Activated naive CD4-positive, alpha-beta T cell treated with anti-CD3 and anti-CD28 coated beads, Interleukin-2, amount 10 ng/mL, durations not matched to agents 7 days and 5 days (primary cell): ENCODE measurements at regions not wholly inside any gene's neighbourhood (a gene's known extent, or its start where the extent isn't known, plus 50 kb on each side); places are given as distances from the start of the nearest gene placed in this dataset.

Experiments used
- CTCF ChIA-PET: fragments of 350-600 bp; sonication (Branson Sonifier 250); formaldehyde crosslinking; loops from one replicate; lab custom pipeline; 2021; ENCODE audit warnings: antibody characterized with exemption; lab: Charles Lee
- DNase-seq: peaks from one replicate; pipeline ENCODE4 v3.0.0-alpha.2; 2020
- H3K27ac Mint-ChIP-seq: one replicate; pipeline ENCODE4 v1.8.0; 2021; ENCODE audit warnings: mild to moderate bottlenecking, moderate library complexity, mixed read lengths
- H3K27me3 Mint-ChIP-seq: one replicate; pipeline ENCODE4 v1.8.0; 2021; ENCODE audit warnings: mild to moderate bottlenecking, mixed read lengths
- H3K36me3 Mint-ChIP-seq: one replicate; pipeline ENCODE4 v1.8.0; 2021; ENCODE audit warnings: mixed read lengths
- H3K4me1 Mint-ChIP-seq: one replicate; pipeline ENCODE4 v1.8.0; 2021; ENCODE audit warnings: mixed read lengths
- H3K4me3 Mint-ChIP-seq: one replicate; pipeline ENCODE4 v1.8.0; 2021; ENCODE audit warnings: mild to moderate bottlenecking, moderate library complexity, mixed read lengths
- H3K9me3 Mint-ChIP-seq: one replicate; pipeline ENCODE4 v1.8.0; 2021; ENCODE audit warnings: mixed read lengths

- CTCF ChIA-PET, result no interaction called here
- Mint-ChIP-seq H3K27ac (no peak overlapping the region), H3K4me3 (no peak overlapping the region), H3K9me3 (peaks cover 2% of the 10 kb centered on the region), H3K27me3 (no peaks in the 10 kb centered on the region), H3K36me3 (no peaks in the 10 kb centered on the region), H3K4me1 (no peaks in the 10 kb centered on the region)
- no peak for DNase-seq
Measured at GRCh38 chr13:75132701-75133695, 349.0 kb downstream of the TBC1D4 start.

- no peak overlapping the region for H3K27ac Mint-ChIP-seq
- H3K36me3 Mint-ChIP-seq, result no peaks in the 10 kb centered on the region
- H3K4me1 Mint-ChIP-seq, result no peaks in the 10 kb centered on the region
- no peak overlapping the region for H3K4me3 Mint-ChIP-seq
- no peak for DNase-seq
- no peaks in the 10 kb centered on the region for H3K27me3 Mint-ChIP-seq
- H3K9me3 Mint-ChIP-seq, result no peaks in the 10 kb centered on the region
- CTCF ChIA-PET, result no interaction called here
Measured at GRCh38 chr13:75129331-75129730, 352.6 kb downstream of the TBC1D4 start.

DNA sequence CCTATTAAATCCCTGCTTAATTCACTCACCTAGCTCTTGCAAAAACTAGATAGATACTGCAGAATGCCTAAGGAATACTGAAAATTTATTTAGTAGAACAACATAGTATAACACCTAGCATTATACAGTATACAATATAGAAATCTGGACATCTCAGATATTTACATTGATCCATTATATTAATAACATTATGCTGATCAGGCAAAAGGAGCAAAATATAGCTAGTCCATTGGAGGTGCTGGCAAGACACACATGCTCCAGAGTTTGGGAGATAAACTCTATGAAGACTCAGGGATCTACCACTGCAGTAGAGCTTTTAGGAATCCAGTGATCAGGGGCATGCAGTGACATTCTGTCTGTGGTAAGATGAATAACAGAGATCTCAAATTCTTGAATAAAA lies 357.6 kb downstream of the TBC1D4 start:
- no peaks in the 10 kb centered on the region for H3K9me3 Mint-ChIP-seq
- H3K36me3 Mint-ChIP-seq, result no peaks in the 10 kb centered on the region
- H3K27ac Mint-ChIP-seq, result no peak overlapping the region
- no peaks in the 10 kb centered on the region for H3K27me3 Mint-ChIP-seq
- CTCF ChIA-PET, result no interaction called here
- no peak overlapping the region for H3K4me3 Mint-ChIP-seq
- no peaks in the 10 kb centered on the region for H3K4me1 Mint-ChIP-seq
- DNase-seq, result no peak

DNA sequence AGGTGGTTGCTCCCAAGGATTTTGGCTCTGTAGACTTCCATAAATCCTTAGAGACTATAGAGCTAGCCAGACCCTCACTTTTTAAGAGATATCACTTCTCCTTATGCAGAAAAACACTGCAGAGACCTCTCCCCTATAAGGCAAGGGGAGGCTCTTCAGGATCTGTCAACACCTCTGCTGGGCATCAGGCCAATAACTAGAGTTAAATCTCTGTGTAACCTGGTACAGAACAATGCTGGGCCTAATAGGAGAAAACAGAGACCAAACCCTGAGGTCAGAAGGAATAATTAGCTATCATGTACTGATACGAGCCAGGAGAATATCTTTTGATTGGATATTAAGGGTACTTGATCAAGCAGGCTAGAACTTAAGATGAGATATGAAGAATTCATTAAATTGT lies 358.5 kb downstream of the TBC1D4 start:
- H3K36me3 Mint-ChIP-seq, result no peaks in the 10 kb centered on the region
- CTCF ChIA-PET, result no interaction called here
- H3K9me3 Mint-ChIP-seq, result no peaks in the 10 kb centered on the region
- H3K4me1 Mint-ChIP-seq, result no peaks in the 10 kb centered on the region
- no peak overlapping the region for H3K4me3 Mint-ChIP-seq
- DNase-seq, result no peak
- no peak overlapping the region for H3K27ac Mint-ChIP-seq
- H3K27me3 Mint-ChIP-seq, result no peaks in the 10 kb centered on the region

GRCh38 chr13:75120085-75120484 lies 361.9 kb downstream of the TBC1D4 start:
- Mint-ChIP-seq H3K9me3 (no peaks in the 10 kb centered on the region), H3K4me3 (no peak overlapping the region), H3K36me3 (no peaks in the 10 kb centered on the region), H3K27ac (no peak overlapping the region), H3K27me3 (no peaks in the 10 kb centered on the region), H3K4me1 (no peaks in the 10 kb centered on the region)
- CTCF ChIA-PET, result no interaction called here
- no peak for DNase-seq

DNA sequence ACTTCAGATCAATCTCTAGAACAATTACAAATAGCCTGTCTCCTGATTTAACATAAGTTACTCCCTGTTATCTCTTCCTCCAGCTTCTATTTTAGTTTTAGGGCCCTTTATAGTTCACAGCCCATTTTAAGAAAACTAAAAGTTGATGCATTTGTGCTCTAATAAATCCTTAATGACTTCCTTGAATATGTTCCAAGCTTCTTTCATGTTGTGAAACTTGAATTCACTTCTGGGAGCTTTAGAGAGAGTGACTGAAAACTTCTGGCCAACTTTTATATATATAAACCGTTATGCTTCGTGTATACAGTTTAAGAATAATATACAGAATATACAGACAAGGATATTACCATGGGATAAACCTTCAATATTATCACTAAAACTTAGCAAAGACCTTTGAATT lies 366.8 kb downstream of the TBC1D4 start:
- peaks cover 2% of the 10 kb centered on the region for H3K9me3 Mint-ChIP-seq
- DNase-seq, result no peak
- H3K27me3 Mint-ChIP-seq, result no peaks in the 10 kb centered on the region
- H3K4me3 Mint-ChIP-seq, result no peak overlapping the region
- no peaks in the 10 kb centered on the region for H3K4me1 Mint-ChIP-seq
- H3K27ac Mint-ChIP-seq, result no peak overlapping the region
- CTCF ChIA-PET, result no interaction called here
- H3K36me3 Mint-ChIP-seq, result no peaks in the 10 kb centered on the region

DNA sequence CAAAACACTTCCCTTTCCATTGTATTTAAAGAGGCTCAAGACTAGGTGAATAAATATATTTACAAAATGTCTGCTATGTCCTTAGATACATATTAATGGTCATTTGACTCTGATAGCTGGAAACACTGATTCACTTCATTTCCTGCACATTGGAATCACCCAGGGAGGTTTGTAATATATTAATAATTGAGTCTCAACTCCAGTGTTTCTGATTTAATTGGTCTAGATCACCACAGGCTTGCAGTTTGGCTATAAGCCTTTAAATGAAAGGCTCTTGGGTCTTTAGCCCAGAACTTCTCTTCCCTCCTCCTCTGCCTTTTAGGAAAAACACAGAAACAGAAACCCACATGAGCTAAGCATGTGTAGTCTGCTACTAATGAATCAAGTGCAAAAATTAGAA lies 378.0 kb downstream of the TBC1D4 start:
- no peak overlapping the region for H3K4me3 Mint-ChIP-seq

GRCh38 chr13:75102001-75102716 lies 379.8 kb downstream of the TBC1D4 start:
- no peaks in the 10 kb centered on the region for H3K4me1 Mint-ChIP-seq
- CTCF ChIA-PET, result no interaction called here
- H3K27ac Mint-ChIP-seq, result no peak overlapping the region
- DNase-seq, result no peak
- H3K4me3 Mint-ChIP-seq, result no peak overlapping the region
- no peaks in the 10 kb centered on the region for H3K27me3 Mint-ChIP-seq
- H3K36me3 Mint-ChIP-seq, result no peaks in the 10 kb centered on the region
- no peaks in the 10 kb centered on the region for H3K9me3 Mint-ChIP-seq

More for the DNA sequence above, 378.0 kb downstream of the TBC1D4 start:
- DNase-seq, result no peak
- Mint-ChIP-seq H3K27ac (no peak overlapping the region), H3K4me1 (no peaks in the 10 kb centered on the region), H3K36me3 (no peaks in the 10 kb centered on the region), H3K9me3 (no peaks in the 10 kb centered on the region), H3K27me3 (no peaks in the 10 kb centered on the region)
- CTCF ChIA-PET, result no interaction called here

GRCh38 chr13:75101348-75101747 lies 380.6 kb downstream of the TBC1D4 start:
- H3K27ac Mint-ChIP-seq, result no peak overlapping the region
- H3K4me3 Mint-ChIP-seq, result no peak overlapping the region
- H3K36me3 Mint-ChIP-seq, result no peaks in the 10 kb centered on the region
- no peak for DNase-seq
- CTCF ChIA-PET, result no interaction called here
- H3K27me3 Mint-ChIP-seq, result no peaks in the 10 kb centered on the region
- no peaks in the 10 kb centered on the region for H3K4me1 Mint-ChIP-seq
- no peaks in the 10 kb centered on the region for H3K9me3 Mint-ChIP-seq

- H3K9me3 Mint-ChIP-seq, result no peaks in the 10 kb centered on the region
- DNase-seq, result no peak
- CTCF ChIA-PET, result no interaction called here
- no peaks in the 10 kb centered on the region for H3K27me3 Mint-ChIP-seq
- no peaks in the 10 kb centered on the region for H3K36me3 Mint-ChIP-seq
- no peak overlapping the region for H3K27ac Mint-ChIP-seq
- H3K4me1 Mint-ChIP-seq, result no peaks in the 10 kb centered on the region
- H3K4me3 Mint-ChIP-seq, result no peak overlapping the region
Measured at GRCh38 chr13:75092143-75092542, 389.8 kb downstream of the TBC1D4 start.

- Mint-ChIP-seq H3K4me3 (no peak overlapping the region), H3K9me3 (no peaks in the 10 kb centered on the region), H3K4me1 (no peaks in the 10 kb centered on the region), H3K27me3 (no peaks in the 10 kb centered on the region), H3K27ac (no peak overlapping the region), H3K36me3 (no peaks in the 10 kb centered on the region)
- CTCF ChIA-PET, result no interaction called here
- DNase-seq, result no peak
Measured at GRCh38 chr13:75091718-75092117, 390.3 kb downstream of the TBC1D4 start.

- DNase-seq, result no peak
- Mint-ChIP-seq H3K4me3 (no peak overlapping the region), H3K27ac (no peak overlapping the region), H3K27me3 (no peaks in the 10 kb centered on the region), H3K9me3 (no peaks in the 10 kb centered on the region), H3K4me1 (no peaks in the 10 kb centered on the region), H3K36me3 (no peaks in the 10 kb centered on the region)
- CTCF ChIA-PET, result no interaction called here
Measured at GRCh38 chr13:75090872-75091615, 390.9 kb downstream of the TBC1D4 start.

DNA sequence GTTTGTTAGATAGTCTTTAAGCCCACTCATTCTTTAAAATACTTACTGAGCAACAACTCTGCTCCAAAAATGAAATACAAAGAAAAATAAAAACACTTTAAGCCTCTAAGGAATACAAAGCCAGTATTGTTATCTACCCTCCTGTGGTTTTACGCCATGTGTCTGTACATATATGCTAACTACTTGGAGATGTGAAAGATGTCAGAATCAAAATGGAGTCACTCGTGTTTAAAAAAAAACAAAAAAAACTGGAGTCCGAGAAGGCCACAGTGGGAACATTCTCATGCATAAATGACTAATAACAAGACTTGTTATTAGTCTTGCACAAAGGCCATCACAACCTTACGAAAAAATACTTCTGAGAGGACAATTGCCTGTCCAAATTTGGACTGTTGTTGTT lies 393.1 kb downstream of the TBC1D4 start:
- DNase-seq, result no peak
- no peak overlapping the region for H3K27ac Mint-ChIP-seq
- CTCF ChIA-PET, result no interaction called here
- H3K9me3 Mint-ChIP-seq, result no peaks in the 10 kb centered on the region
- no peak overlapping the region for H3K4me3 Mint-ChIP-seq
- no peaks in the 10 kb centered on the region for H3K4me1 Mint-ChIP-seq
- no peaks in the 10 kb centered on the region for H3K36me3 Mint-ChIP-seq
- H3K27me3 Mint-ChIP-seq, result no peaks in the 10 kb centered on the region

DNA sequence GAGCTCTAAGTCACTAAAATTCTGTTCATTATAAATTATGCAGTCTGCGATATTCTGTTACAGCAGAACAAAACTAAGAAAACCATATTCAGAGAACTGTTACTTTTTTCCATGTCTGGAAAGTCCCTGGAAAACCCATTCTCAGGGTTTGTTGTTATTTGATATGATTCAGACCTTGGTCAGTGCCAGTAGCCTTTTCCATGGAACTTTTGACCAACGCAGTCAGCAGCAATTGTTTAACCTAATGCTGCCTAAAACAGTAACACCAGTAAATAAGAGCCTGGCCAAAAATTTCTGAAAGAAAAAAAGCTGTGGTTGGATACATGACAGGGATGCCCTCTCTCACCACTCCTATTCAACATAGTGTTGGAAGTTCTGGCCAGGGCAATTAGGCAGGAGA lies 402.7 kb downstream of the TBC1D4 start:
- Mint-ChIP-seq H3K9me3 (no peaks in the 10 kb centered on the region), H3K27ac (no peak overlapping the region), H3K36me3 (no peaks in the 10 kb centered on the region), H3K27me3 (no peaks in the 10 kb centered on the region), H3K4me3 (no peak overlapping the region), H3K4me1 (no peaks in the 10 kb centered on the region)
- CTCF ChIA-PET, result no interaction called here
- DNase-seq, result no peak
